Hepatocyte (in vitro differentiated cells): ENCODE measurements at regions not wholly inside any gene's neighbourhood (a gene's known extent, or its start where the extent isn't known, plus 50 kb on each side); places are given as distances from the start of the nearest gene placed in this dataset.

Experiments used
- DNase-seq: peaks from one replicate; pipeline ENCODE4 v3.0.0-alpha.2; 2016; ENCODE audit warnings: low spot score
- H2AFZ ChIP-seq: fragments of 200-600 bp; sonication (generic); 2 replicates; pipeline ENCODE4 v1.6.0; 2016; ENCODE audit warnings: antibody characterized with exemption, mild to moderate bottlenecking
- H3K27ac ChIP-seq: fragments of 200-600 bp; sonication (generic); 2 replicates; pipeline ENCODE4 v1.5.1; 2016; ENCODE audit warnings: mild to moderate bottlenecking
- H3K27me3 ChIP-seq: fragments of 200-600 bp; sonication (generic); 2 replicates; pipeline ENCODE4 v1.6.1; 2016
- H3K36me3 ChIP-seq: fragments of 200-600 bp; sonication (generic); replicated peaks from 2 replicates; pipeline ENCODE4 v1.5.1; 2016; ENCODE audit warnings: low read depth; ENCODE audit not compliant: insufficient read depth
- H3K4me1 ChIP-seq: fragments of 200-600 bp; sonication (generic); 2 replicates; pipeline ENCODE4 v1.5.1; 2016; ENCODE audit warnings: mild to moderate bottlenecking, moderate library complexity; ENCODE audit not compliant: insufficient read depth
- H3K4me2 ChIP-seq: fragments of 200-600 bp; sonication (generic); 2 replicates; pipeline ENCODE4 v1.6.0; 2016
- H3K4me3 ChIP-seq: fragments of 200-600 bp; sonication (generic); 2 replicates; pipeline ENCODE4 v1.5.1; 2016; ENCODE audit warnings: mild to moderate bottlenecking
- H3K79me2 ChIP-seq: fragments of 200-600 bp; sonication (generic); 2 replicates; pipeline ENCODE4 v1.6.0; 2017; ENCODE audit warnings: mild to moderate bottlenecking
- H3K9me2 ChIP-seq: fragments of 200-600 bp; sonication (generic); replicated peaks from 2 replicates; pipeline ENCODE4 v1.6.0; 2017; ENCODE audit warnings: mild to moderate bottlenecking; ENCODE audit not compliant: insufficient read depth
- H3K9me3 ChIP-seq: fragments of 200-600 bp; sonication (generic); 2 replicates; pipeline ENCODE4 v1.5.1; 2016; ENCODE audit warnings: low read depth, mild to moderate bottlenecking
- H4K20me1 ChIP-seq: fragments of 200-600 bp; sonication (generic); 2 replicates; pipeline ENCODE4 v1.6.0; 2016; ENCODE audit warnings: mild to moderate bottlenecking; ENCODE audit not compliant: insufficient read depth, poor library complexity, severe bottlenecking
- CTCF ChIP-seq: fragments of 200-600 bp; sonication (generic); IDR thresholded peaks from 2 replicates; pipeline ENCODE4 v1.5.1; 2016; ENCODE audit warnings: antibody characterized with exemption, mild to moderate bottlenecking; ENCODE audit not compliant: poor library complexity
- EZH2 ChIP-seq: fragments of 200-600 bp; sonication (generic); IDR thresholded peaks from 2 replicates; pipeline ENCODE4 v1.6.1; 2016; ENCODE audit warnings: antibody characterized with exemption, mild to moderate bottlenecking, borderline replicate concordance
- EZH2phosphoT487 ChIP-seq: fragments of 200-600 bp; sonication (generic); IDR thresholded peaks from one replicate; pipeline ENCODE4 v1.6.1; 2018; ENCODE audit warnings: antibody characterized with exemption, mild to moderate bottlenecking, low read depth, moderate library complexity; ENCODE audit not compliant: unreplicated experiment, severe bottlenecking
- WGBS: methylation state at CpG from one replicate; pipeline ENCODE4 v1.1.6; 2016; ENCODE audit warnings: low lambda C conversion rate; ENCODE audit errors: missing lambda C conversion rate; 5-methylcytosine and 5-hydroxymethylcytosine counted together

- no peak for DNase-seq
- Histone ChIP-seq H2AFZ (no peak overlapping the region), H3K4me2 (no peak overlapping the region), H3K4me1 (no peaks in the 10 kb centered on the region), H3K4me3 (no peak overlapping the region), H3K27me3 (no peaks in the 10 kb centered on the region), H3K27ac (no peak overlapping the region), H3K79me2 (no peaks in the 10 kb centered on the region), H4K20me1 (no peaks in the 10 kb centered on the region), H3K36me3 (no peaks in the 10 kb centered on the region), H3K9me3 (no peaks in the 10 kb centered on the region), H3K9me2 (no peaks in the 10 kb centered on the region)
- WGBS: 68% methylated on average over 2 of the region's 2 CpGs
- TF ChIP-seq EZH2 (no peak), EZH2phosphoT487 (no peak), CTCF (no peak)
Observed at GRCh38 chr12:125403843-125404242, 338.6 kb downstream of the AACS start.

GRCh38 chr12:125406131-125406530 lies 340.9 kb downstream of the AACS start:
- no peaks in the 10 kb centered on the region for H3K36me3 ChIP-seq
- H2AFZ ChIP-seq: no peak overlapping the region
- no peak overlapping the region for H3K27ac ChIP-seq
- H3K79me2 ChIP-seq: no peaks in the 10 kb centered on the region
- TF ChIP-seq EZH2 (no peak), EZH2phosphoT487 (no peak), CTCF (no peak)
- H3K4me2 ChIP-seq: no peak overlapping the region
- no peak for DNase-seq
- H3K4me1 ChIP-seq: no peaks in the 10 kb centered on the region
- WGBS: 87% methylated on average over 5 of the region's 5 CpGs
- H3K9me2 ChIP-seq: no peaks in the 10 kb centered on the region
- H3K4me3 ChIP-seq: no peak overlapping the region
- H4K20me1 ChIP-seq: no peaks in the 10 kb centered on the region
- H3K9me3 ChIP-seq: no peaks in the 10 kb centered on the region
- H3K27me3 ChIP-seq: no peaks in the 10 kb centered on the region

- Histone ChIP-seq H4K20me1 (no peaks in the 10 kb centered on the region), H3K4me2 (no peak overlapping the region), H3K9me3 (no peaks in the 10 kb centered on the region), H3K4me1 (no peaks in the 10 kb centered on the region), H3K4me3 (no peak overlapping the region), H3K36me3 (no peaks in the 10 kb centered on the region), H3K27ac (no peak overlapping the region), H3K27me3 (no peaks in the 10 kb centered on the region), H3K79me2 (no peaks in the 10 kb centered on the region), H2AFZ (no peak overlapping the region), H3K9me2 (no peaks in the 10 kb centered on the region)
- TF ChIP-seq EZH2 (no peak), CTCF (no peak), EZH2phosphoT487 (no peak)
- DNase-seq: no peak
- 81% methylated on average over 3 of the region's 3 CpGs for WGBS
Observed at GRCh38 chr12:125408718-125409117, 343.5 kb downstream of the AACS start.

GRCh38 chr12:125412506-125412905 lies 347.3 kb downstream of the AACS start:
- no peaks in the 10 kb centered on the region for H4K20me1 ChIP-seq
- H3K9me3 ChIP-seq: no peaks in the 10 kb centered on the region
- H3K36me3 ChIP-seq: no peaks in the 10 kb centered on the region
- H2AFZ ChIP-seq: no peak overlapping the region
- no peaks in the 10 kb centered on the region for H3K79me2 ChIP-seq
- no peak overlapping the region for H3K4me2 ChIP-seq
- H3K9me2 ChIP-seq: no peaks in the 10 kb centered on the region
- WGBS: 86% methylated on average over 11 of the region's 11 CpGs
- H3K4me1 ChIP-seq: no peaks in the 10 kb centered on the region
- H3K27ac ChIP-seq: no peak overlapping the region
- H3K27me3 ChIP-seq: no peaks in the 10 kb centered on the region
- DNase-seq: no peak
- no peak overlapping the region for H3K4me3 ChIP-seq
- TF ChIP-seq EZH2phosphoT487: no peak
- TF ChIP-seq CTCF: no peak
- TF ChIP-seq EZH2: no peak
